ENCODE measurements at regions not wholly inside any gene's neighbourhood (a gene's known extent, or its start where the extent isn't known, plus 50 kb on each side); places are given as distances from the start of the nearest gene placed in this dataset.

GRCh38 chr9:4435197-4435596 lies 55.1 kb upstream of the SLC1A1 start:
- no peak for DNase-seq (ENCODE audit: low spot score in 2 of 2, unreplicated experiment in 2 of 2)
- H3K27me3 Mint-ChIP-seq (ENCODE audit: low read depth): no peaks in the 10 kb centered on the region
- H3K36me3 Mint-ChIP-seq: no peaks in the 10 kb centered on the region
- H3K27ac Mint-ChIP-seq: no peak overlapping the region
- peaks cover 14% of the 10 kb centered on the region for H3K9me3 Mint-ChIP-seq
- H3K4me3 Mint-ChIP-seq: no peak overlapping the region
- no peak for TF ChIP-seq CTCF (IDR thresholded peaks at IDR 0.05; ENCODE audit: unreplicated experiment)
- peaks cover 2% of the 10 kb centered on the region for H3K4me1 Mint-ChIP-seq

DNA sequence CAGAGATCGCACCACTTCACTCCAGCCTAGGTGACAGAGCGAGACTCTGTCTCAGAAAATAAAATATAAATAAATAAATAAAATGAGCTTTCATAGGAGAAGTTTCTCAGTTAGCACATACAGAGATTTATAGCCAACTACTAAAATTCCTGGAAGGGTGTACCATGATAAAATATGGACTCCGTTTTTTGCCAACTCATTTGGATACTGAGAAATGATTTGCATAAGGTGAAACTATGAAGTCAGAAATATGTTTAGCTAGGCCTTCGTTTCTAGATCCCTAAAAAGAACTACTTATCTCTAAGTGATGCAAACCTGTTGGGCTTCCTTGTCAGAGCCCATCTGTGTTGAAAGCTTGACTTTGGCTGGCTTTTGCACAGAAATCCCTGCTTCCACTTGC lies 56.9 kb upstream of the SLC1A1 start:
- peaks cover 2% of the 10 kb centered on the region for H3K4me1 Mint-ChIP-seq

GRCh38 chr9:4430432-4431261 lies 59.6 kb upstream of the SLC1A1 start:
- no peak for DNase-seq (ENCODE audit: low spot score in 2 of 2, unreplicated experiment in 2 of 2)
- H3K9me3 Mint-ChIP-seq: no peaks in the 10 kb centered on the region
- no peak for TF ChIP-seq CTCF (IDR thresholded peaks at IDR 0.05; ENCODE audit: unreplicated experiment)
- H3K4me3 Mint-ChIP-seq: no peak overlapping the region
- H3K27me3 Mint-ChIP-seq (ENCODE audit: low read depth): no peaks in the 10 kb centered on the region
- no peak overlapping the region for H3K27ac Mint-ChIP-seq
- no peaks in the 10 kb centered on the region for H3K36me3 Mint-ChIP-seq
- H3K4me1 Mint-ChIP-seq: peaks cover 2% of the 10 kb centered on the region

More for the DNA sequence above, 56.9 kb upstream of the SLC1A1 start:
- Mint-ChIP-seq H3K36me3 (no peaks in the 10 kb centered on the region), H3K27me3 (ENCODE audit: low read depth) (no peaks in the 10 kb centered on the region), H3K4me3 (no peak overlapping the region), H3K9me3 (no peaks in the 10 kb centered on the region), H3K27ac (no peak overlapping the region)
- no peak for DNase-seq (ENCODE audit: low spot score in 2 of 2, unreplicated experiment in 2 of 2)
- no peak for TF ChIP-seq CTCF (IDR thresholded peaks at IDR 0.05; ENCODE audit: unreplicated experiment)

- Mint-ChIP-seq H3K36me3 (no peaks in the 10 kb centered on the region), H3K4me1 (peaks cover 18% of the 10 kb centered on the region), H3K4me3 (no peak overlapping the region), H3K9me3 (no peaks in the 10 kb centered on the region), H3K27me3 (ENCODE audit: low read depth) (no peaks in the 10 kb centered on the region), H3K27ac (no peak overlapping the region)
- no peak for TF ChIP-seq CTCF (IDR thresholded peaks at IDR 0.05; ENCODE audit: unreplicated experiment)
- no peak for DNase-seq (ENCODE audit: low spot score in 2 of 2, unreplicated experiment in 2 of 2)
Observed at GRCh38 chr9:4425319-4426045, 64.8 kb upstream of the SLC1A1 start.

DNA sequence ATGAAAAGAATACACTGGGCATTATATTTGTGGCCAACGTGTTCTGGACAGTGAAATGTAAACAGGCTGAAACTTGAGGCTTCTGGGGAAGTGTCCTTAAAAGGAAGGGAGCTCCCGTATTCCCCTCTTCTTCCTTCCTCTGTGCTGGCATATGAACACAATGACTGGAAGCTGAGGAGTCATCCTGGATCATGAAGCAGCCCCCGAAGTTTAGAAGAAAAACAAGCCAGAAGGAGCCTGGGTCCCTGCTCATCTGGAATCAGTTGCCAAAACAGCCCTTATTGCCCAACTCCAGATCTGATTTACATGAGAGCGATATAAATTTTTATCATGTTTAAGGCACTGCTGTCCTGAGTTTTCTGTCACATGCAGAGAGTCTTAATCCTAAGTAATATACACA lies 65.4 kb upstream of the SLC1A1 start:
- no peak overlapping the region for H3K27ac Mint-ChIP-seq
- no peak for DNase-seq (ENCODE audit: low spot score in 2 of 2, unreplicated experiment in 2 of 2)

More for the DNA sequence above, 65.4 kb upstream of the SLC1A1 start:
- Mint-ChIP-seq H3K36me3 (no peaks in the 10 kb centered on the region), H3K9me3 (no peaks in the 10 kb centered on the region), H3K4me1 (peaks cover 18% of the 10 kb centered on the region), H3K27me3 (ENCODE audit: low read depth) (no peaks in the 10 kb centered on the region), H3K4me3 (no peak overlapping the region)
- TF ChIP-seq CTCF (IDR thresholded peaks at IDR 0.05; ENCODE audit: unreplicated experiment): no peak
